ENCODE measurements at regions not wholly inside any gene's neighbourhood (a gene's known extent, or its start where the extent isn't known, plus 50 kb on each side); places are given as distances from the start of the nearest gene placed in this dataset.

- Histone ChIP-seq H4K8ac (replicated peaks; ENCODE audit: insufficient read length, low read depth, low read length) (no peak overlapping the region), H3K18ac (ENCODE audit: insufficient read length, low read depth, low read length) (no peak overlapping the region), H4K91ac (ENCODE audit: insufficient read length, low read depth, low read length) (no peak overlapping the region), H2AK5ac (ENCODE audit: insufficient read length, low read length) (no peak overlapping the region), H3K79me2 (ENCODE audit: insufficient read depth, low read length) (no peaks in the 10 kb centered on the region), H3K9ac (ENCODE audit: extremely low read depth, insufficient read length, low read length) (no peak overlapping the region), H3K4me1 (ENCODE audit: insufficient read depth, low read length) (peaks cover 5% of the 10 kb centered on the region; the same call in 1 of the 2 replicates), H3K23ac (ENCODE audit: insufficient read length, low read depth, low read length) (no peak overlapping the region), H3K4me2 (ENCODE audit: insufficient read depth, insufficient read length, low read length) (peak overlapping the region; percentile 6), H3K4ac (ENCODE audit: low read depth, low read length) (no peak overlapping the region), H3K14ac (ENCODE audit: insufficient read depth, low read length) (no peak overlapping the region), H3K56ac (ENCODE audit: insufficient read length, low read depth, low read length) (no peak overlapping the region), H3K27ac (ENCODE audit: insufficient read length, low read depth, low read length) (peak overlapping the region; percentile 12), H2BK20ac (ENCODE audit: low read depth, low read length, poor library complexity, severe bottlenecking) (no peak overlapping the region), H3K79me1 (ENCODE audit: insufficient read depth, low read depth, low read length, poor library complexity, severe bottlenecking) (no peaks in the 10 kb centered on the region), H4K20me1 (ENCODE audit: control insufficient read depth, insufficient read depth, insufficient read length) (no peaks in the 10 kb centered on the region), H3K9me3 (ENCODE audit: control insufficient read depth, low read depth, low read length) (no peaks in the 10 kb centered on the region), H2AFZ (ENCODE audit: low read length) (no peak overlapping the region), H4K5ac (ENCODE audit: insufficient read length, low read depth, low read length) (no peak overlapping the region), H2BK12ac (ENCODE audit: insufficient read length, low read depth, low read length) (no peak overlapping the region), H3K27me3 (ENCODE audit: insufficient read depth, low read length) (no peaks in the 10 kb centered on the region), H3K23me2 (ENCODE audit: insufficient read length, low read depth, low read length, poor library complexity, severe bottlenecking) (no peaks in the 10 kb centered on the region), H2BK15ac (ENCODE audit: low read depth, low read length) (no peak overlapping the region), H2BK120ac (ENCODE audit: low read depth, low read length, poor library complexity, severe bottlenecking) (no peak overlapping the region), H2BK5ac (ENCODE audit: insufficient read length, low read length) (no peak overlapping the region), H3T11ph (ENCODE audit: low read length) (no peak overlapping the region)
- H3K27ac Mint-ChIP-seq = peak overlapping the region in 2 of 3 experiments; percentile 72 to 95; a peak in 4 of 7 replicates
- H3K4me3 Mint-ChIP-seq = no peak overlapping the region; a peak in 1 of 5 replicates
- TF ChIP-seq CTCF (conservative IDR thresholded peaks at IDR 0.05) = no peak
- no CpG with 5 or more reads among the region's 1 CpG for WGBS (ENCODE audit: extremely low coverage, insufficient read length, low lambda C conversion rate)
- H3K36me3 Mint-ChIP-seq (ENCODE audit: insufficient read depth in 1 of 3, low read depth in 3 of 3) = peaks cover 0 to 6% (median 0%) of the 10 kb centered on the region in 3 experiments; a peak in 1 of 7 replicates
- H3K9me3 Mint-ChIP-seq = 0 out of 5 replicates have a peak, but pooled peaks cover 0 to 3% of the 10 kb centered on the region in 2 experiments
- DNase-seq = no peak
- peaks cover 38 to 39% of the 10 kb centered on the region in 2 experiments for H3K4me1 Mint-ChIP-seq
- H3K27me3 Mint-ChIP-seq (ENCODE audit: low read depth) = peaks cover 7% of the 10 kb centered on the region
These were observed 400.5 kb downstream of the ETNK1 start for GRCh38 chr12:23025372-23026016.
